ENCODE measurements at regions not wholly inside any gene's neighbourhood (a gene's known extent, or its start where the extent isn't known, plus 50 kb on each side); places are given as distances from the start of the nearest gene placed in this dataset.

DNA sequence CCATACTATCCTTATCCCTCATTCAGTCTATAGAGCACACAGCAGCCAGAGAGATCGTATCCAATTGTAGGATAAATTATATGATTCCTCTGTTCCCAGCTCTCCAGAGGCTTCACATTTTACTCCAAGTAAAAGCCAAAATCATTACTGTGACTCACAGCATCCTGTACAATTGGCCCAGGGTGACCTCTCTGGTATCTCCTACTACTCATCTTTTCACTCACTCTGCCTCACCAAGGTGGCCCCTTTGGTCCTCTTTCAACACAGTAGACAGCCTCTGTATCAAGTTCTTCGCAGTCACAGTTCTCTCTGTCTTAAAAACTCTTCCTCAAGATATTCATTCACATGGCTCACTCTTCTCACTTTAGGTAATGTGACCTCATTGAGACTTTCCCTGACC lies 72.6 kb upstream of the LSM8 start:
- H3K27ac ChIP-seq = no peak overlapping the region
- H3K4me1 ChIP-seq (ENCODE audit: insufficient read depth) = no peaks in the 10 kb centered on the region
- no peak overlapping the region for H3K4me3 ChIP-seq
- WGBS (ENCODE audit: low lambda C conversion rate, missing lambda C conversion rate) = 78% methylated on average over 2 of the region's 2 CpGs
- H3K9me3 ChIP-seq (ENCODE audit: low read depth) = peaks cover 3% of the 10 kb centered on the region
- H3K79me2 ChIP-seq = no peaks in the 10 kb centered on the region
- DNase-seq (ENCODE audit: low spot score) = no peak
- H3K27me3 ChIP-seq = no peaks in the 10 kb centered on the region
- no peaks in the 10 kb centered on the region for H4K20me1 ChIP-seq (ENCODE audit: insufficient read depth, poor library complexity, severe bottlenecking)
- H2AFZ ChIP-seq = no peak overlapping the region
- no peaks in the 10 kb centered on the region for H3K9me2 ChIP-seq (replicated peaks; ENCODE audit: insufficient read depth)
- TF ChIP-seq EZH2phosphoT487 (IDR thresholded peaks at IDR 0.05; ENCODE audit: low read depth, severe bottlenecking, unreplicated experiment) (no peak), EZH2 (IDR thresholded peaks at IDR 0.05; ENCODE audit: borderline replicate concordance) (no peak)
- TF ChIP-seq, protein P1, sequence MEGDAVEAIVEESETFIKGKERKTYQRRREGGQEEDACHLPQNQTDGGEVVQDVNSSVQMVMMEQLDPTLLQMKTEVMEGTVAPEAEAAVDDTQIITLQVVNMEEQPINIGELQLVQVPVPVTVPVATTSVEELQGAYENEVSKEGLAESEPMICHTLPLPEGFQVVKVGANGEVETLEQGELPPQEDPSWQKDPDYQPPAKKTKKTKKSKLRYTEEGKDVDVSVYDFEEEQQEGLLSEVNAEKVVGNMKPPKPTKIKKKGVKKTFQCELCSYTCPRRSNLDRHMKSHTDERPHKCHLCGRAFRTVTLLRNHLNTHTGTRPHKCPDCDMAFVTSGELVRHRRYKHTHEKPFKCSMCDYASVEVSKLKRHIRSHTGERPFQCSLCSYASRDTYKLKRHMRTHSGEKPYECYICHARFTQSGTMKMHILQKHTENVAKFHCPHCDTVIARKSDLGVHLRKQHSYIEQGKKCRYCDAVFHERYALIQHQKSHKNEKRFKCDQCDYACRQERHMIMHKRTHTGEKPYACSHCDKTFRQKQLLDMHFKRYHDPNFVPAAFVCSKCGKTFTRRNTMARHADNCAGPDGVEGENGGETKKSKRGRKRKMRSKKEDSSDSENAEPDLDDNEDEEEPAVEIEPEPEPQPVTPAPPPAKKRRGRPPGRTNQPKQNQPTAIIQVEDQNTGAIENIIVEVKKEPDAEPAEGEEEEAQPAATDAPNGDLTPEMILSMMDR (IDR thresholded peaks at IDR 0.05; ENCODE audit: poor library complexity) = no peak
- H3K4me2 ChIP-seq = no peak overlapping the region
- H3K36me3 ChIP-seq (replicated peaks; ENCODE audit: insufficient read depth, low read depth) = no peaks in the 10 kb centered on the region

DNA sequence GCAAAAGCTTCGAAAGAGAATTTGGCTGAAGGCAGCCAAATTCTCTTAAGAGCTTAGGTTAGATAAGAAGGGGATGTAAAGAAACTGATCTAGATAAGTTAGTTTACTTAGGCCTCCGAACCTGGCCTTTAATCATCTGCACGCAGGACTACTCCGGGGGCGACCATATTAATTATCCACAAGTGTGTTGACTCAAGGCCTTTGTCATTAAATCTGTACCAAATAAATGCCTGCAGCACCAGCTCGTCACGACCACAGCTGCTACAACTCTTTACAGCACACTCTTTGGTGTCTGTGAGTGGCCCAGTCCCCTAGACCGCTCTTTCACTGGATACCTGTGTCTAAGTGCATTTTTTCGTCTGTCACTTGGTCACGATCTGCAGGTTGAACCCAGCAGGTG lies 69.8 kb upstream of the LSM8 start:
- no peak overlapping the region for H3K4me2 ChIP-seq
- no peak overlapping the region for H2AFZ ChIP-seq
- no peaks in the 10 kb centered on the region for H3K36me3 ChIP-seq (replicated peaks; ENCODE audit: insufficient read depth, low read depth)
- DNase-seq (ENCODE audit: low spot score) = no peak
- TF ChIP-seq EZH2 (IDR thresholded peaks at IDR 0.05; ENCODE audit: borderline replicate concordance) = no peak
- TF ChIP-seq EZH2phosphoT487 (IDR thresholded peaks at IDR 0.05; ENCODE audit: low read depth, severe bottlenecking, unreplicated experiment) = no peak
- TF ChIP-seq, protein P1 (IDR thresholded peaks at IDR 0.05; ENCODE audit: poor library complexity) = no peak
- no peaks in the 10 kb centered on the region for H3K27me3 ChIP-seq
- H3K9me2 ChIP-seq (replicated peaks; ENCODE audit: insufficient read depth) = no peaks in the 10 kb centered on the region
- no peaks in the 10 kb centered on the region for H3K79me2 ChIP-seq
- no peak overlapping the region for H3K4me3 ChIP-seq
- WGBS (ENCODE audit: low lambda C conversion rate, missing lambda C conversion rate) = 86% methylated on average over 10 of the region's 10 CpGs
- H3K4me1 ChIP-seq (ENCODE audit: insufficient read depth) = no peaks in the 10 kb centered on the region
- no peak overlapping the region for H3K27ac ChIP-seq
- no peaks in the 10 kb centered on the region for H4K20me1 ChIP-seq (ENCODE audit: insufficient read depth, poor library complexity, severe bottlenecking)
- peaks cover 3% of the 10 kb centered on the region for H3K9me3 ChIP-seq (ENCODE audit: low read depth)

DNA sequence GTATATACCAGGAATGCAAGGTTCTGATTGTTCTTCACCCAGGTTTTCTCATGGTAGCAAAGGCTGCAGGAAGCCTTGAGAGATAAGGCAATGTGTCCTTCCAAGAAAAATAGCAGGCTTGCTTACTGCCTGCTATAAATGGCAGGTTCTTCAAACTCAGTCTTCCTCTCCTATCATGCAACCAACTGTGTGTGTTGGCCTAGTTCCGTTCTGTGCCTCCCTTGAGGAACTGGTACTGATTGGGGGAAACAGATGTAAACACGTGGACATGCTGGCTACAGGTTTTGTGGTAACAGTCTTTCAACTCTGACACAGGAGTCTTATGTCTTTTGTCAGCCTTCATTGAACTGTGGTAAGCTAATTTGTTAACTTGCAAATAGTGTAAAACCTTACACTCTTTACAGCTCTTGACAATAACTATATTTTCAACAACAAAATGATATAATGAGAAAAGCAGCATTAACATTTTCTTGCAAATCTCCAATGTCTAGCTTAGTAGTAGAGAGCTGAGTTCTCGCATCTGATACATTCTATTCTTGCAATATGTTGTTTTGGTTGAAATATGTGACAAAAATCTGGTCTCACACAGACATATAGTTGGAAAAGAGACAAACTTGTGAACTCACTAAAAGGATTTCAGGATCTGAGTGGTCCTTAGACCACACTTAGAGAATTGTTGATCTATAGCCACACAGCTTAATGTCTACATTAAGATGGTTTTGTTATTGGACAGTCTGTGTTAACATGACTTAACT lies 54.7 kb upstream of the LSM8 start:
- no peak overlapping the region for H3K4me2 ChIP-seq
- no peak overlapping the region for H3K4me3 ChIP-seq
- H3K27me3 ChIP-seq = no peaks in the 10 kb centered on the region
- H3K4me1 ChIP-seq (ENCODE audit: insufficient read depth) = no peaks in the 10 kb centered on the region
- H3K9me2 ChIP-seq (replicated peaks; ENCODE audit: insufficient read depth) = no peaks in the 10 kb centered on the region
- H3K9me3 ChIP-seq (ENCODE audit: low read depth) = no peaks in the 10 kb centered on the region
- DNase-seq (ENCODE audit: low spot score) = no peak
- no peaks in the 10 kb centered on the region for H3K36me3 ChIP-seq (replicated peaks; ENCODE audit: insufficient read depth, low read depth)
- no peak overlapping the region for H2AFZ ChIP-seq
- H4K20me1 ChIP-seq (ENCODE audit: insufficient read depth, poor library complexity, severe bottlenecking) = no peaks in the 10 kb centered on the region
- H3K79me2 ChIP-seq = no peaks in the 10 kb centered on the region
- 79% methylated on average over 3 of the region's 3 CpGs for WGBS (ENCODE audit: low lambda C conversion rate, missing lambda C conversion rate)
- H3K27ac ChIP-seq = no peak overlapping the region
- no peak for TF ChIP-seq EZH2 (IDR thresholded peaks at IDR 0.05; ENCODE audit: borderline replicate concordance)
- TF ChIP-seq, protein P1 (IDR thresholded peaks at IDR 0.05; ENCODE audit: poor library complexity) = no peak
- no peak for TF ChIP-seq EZH2phosphoT487 (IDR thresholded peaks at IDR 0.05; ENCODE audit: low read depth, severe bottlenecking, unreplicated experiment)
